ENCODE measurements at regions not wholly inside any gene's neighbourhood (a gene's known extent, or its start where the extent isn't known, plus 50 kb on each side); places are given as distances from the start of the nearest gene placed in this dataset.

GRCh38 chr7:32661501-32661900 is 166.2 kb downstream of the AVL9 start:
- TF ChIP-seq CTCF (IDR thresholded peaks at IDR 0.05), result no peak
- no peak for TF ChIP-seq POLR2AphosphoS5 (IDR thresholded peaks at IDR 0.05)
